IMR-90 (cell line): ENCODE measurements at regions not wholly inside any gene's neighbourhood (a gene's known extent, or its start where the extent isn't known, plus 50 kb on each side); places are given as distances from the start of the nearest gene placed in this dataset.

Experiments used
- ATAC-seq: fragments of 200-7000 bp; cut with Tn5 transposase; 2 replicates; pipeline ENCODE4 v1.9.1; 2020; ENCODE audit warnings: low read depth, mild to moderate bottlenecking, moderate library complexity
- BruUV-seq: library from RNA; stranded (reverse); fragments of 400-500 nt; replicated peaks from 2 replicates; lab custom pipeline; 2021; lab: Mats Ljungman, UMichigan
- CTCF ChIA-PET: fragments of 300-600 bp; formaldehyde crosslinking; extraction: SDS; loops from one replicate; lab custom pipeline; 2021; ENCODE audit warnings: antibody characterized with exemption; lab: Yijun Ruan, JAX
- POLR2A ChIA-PET: fragments of 300-600 bp; sonication (Branson Sonifier 250); formaldehyde crosslinking; loops from one replicate; lab custom pipeline; 2022; ENCODE audit warnings: antibody characterized with exemption; ENCODE audit not compliant: unreplicated experiment; lab: Charles Lee
- DNase-seq: peaks from one replicate; pipeline ENCODE4 v3.0.0; 2013
- H2AFZ ChIP-seq: replicated peaks from 2 replicates; pipeline ENCODE3; 2013; ENCODE audit warnings: low read length, mild to moderate bottlenecking; ENCODE audit not compliant: poor library complexity
- H2AK5ac ChIP-seq: 2 replicates; pipeline ENCODE4 v1.6.1; 2013; ENCODE audit warnings: low read depth, low read length, inconsistent platforms
- H2AK9ac ChIP-seq: replicated peaks from 2 replicates; pipeline ENCODE3; 2013; ENCODE audit warnings: mild to moderate bottlenecking, low read depth, low read length, moderate library complexity; ENCODE audit not compliant: poor library complexity
- H2BK120ac ChIP-seq: 2 replicates; pipeline ENCODE4 v1.6.1; 2013; ENCODE audit warnings: low read depth, low read length, inconsistent platforms
- H2BK15ac ChIP-seq: 3 replicates; pipeline ENCODE4 v1.6.1; 2013; ENCODE audit warnings: low read depth, low read length, inconsistent platforms
- H2BK20ac ChIP-seq: 2 replicates; pipeline ENCODE4 v1.6.1; 2013; ENCODE audit warnings: low read depth, mild to moderate bottlenecking, inconsistent platforms, low read length, moderate library complexity
- H2BK5ac ChIP-seq: 2 replicates; pipeline ENCODE4 v1.6.1; 2013; ENCODE audit warnings: mild to moderate bottlenecking, low read depth, low read length, inconsistent platforms; ENCODE audit not compliant: poor library complexity, severe bottlenecking
- H3K14ac ChIP-seq: replicated peaks from 2 replicates; pipeline ENCODE4 v1.6.1; 2013; ENCODE audit warnings: low read depth, low read length, inconsistent platforms
- H3K18ac ChIP-seq: 2 replicates; pipeline ENCODE4 v1.6.1; 2013; ENCODE audit warnings: low read depth, low read length, control low read depth
- H3K23ac ChIP-seq: 2 replicates; pipeline ENCODE4 v1.6.1; 2013; ENCODE audit warnings: low read depth, low read length, inconsistent platforms
- H3K27ac ChIP-seq: 2 replicates; pipeline ENCODE4 v1.5.1; 2013; ENCODE audit warnings: mild to moderate bottlenecking, control low read depth, low read length; ENCODE audit not compliant: insufficient read depth
- H3K27me3 ChIP-seq: 2 replicates; pipeline ENCODE4 v1.6.1; 2013; ENCODE audit warnings: low read length; ENCODE audit not compliant: control insufficient read depth, insufficient read depth
- H3K36me3 ChIP-seq: 2 replicates; pipeline ENCODE4 v1.6.1; 2013; ENCODE audit warnings: low read length, mixed read lengths; ENCODE audit not compliant: control insufficient read depth, insufficient read depth
- H3K4ac ChIP-seq: 2 replicates; pipeline ENCODE4 v1.6.1; 2013; ENCODE audit warnings: low read depth, low read length, inconsistent platforms
- H3K4me1 ChIP-seq: 2 replicates; pipeline ENCODE4 v1.6.1; 2013; ENCODE audit warnings: low read length, mixed read lengths; ENCODE audit not compliant: control insufficient read depth, insufficient read depth
- H3K4me2 ChIP-seq: 2 replicates; pipeline ENCODE4 v1.6.1; 2013; ENCODE audit warnings: low read depth, mild to moderate bottlenecking, control low read depth, low read length, moderate library complexity
- H3K4me3 ChIP-seq: 2 replicates; pipeline ENCODE4 v1.5.1; 2013; ENCODE audit warnings: low read depth, mild to moderate bottlenecking, control low read depth, low read length, moderate library complexity; ENCODE audit not compliant: insufficient read depth
- H3K56ac ChIP-seq: 2 replicates; pipeline ENCODE4 v1.6.1; 2013; ENCODE audit warnings: low read length, inconsistent platforms; ENCODE audit not compliant: insufficient read depth; ENCODE audit errors: extremely low read depth
- H3K79me1 ChIP-seq, 2 experiments: 2 replicates each; pipeline ENCODE4 v1.6.1; 2013; ENCODE audit warnings: low read length in 2 of 2, inconsistent platforms in 1 of 2, low read depth in 1 of 2
- H3K9ac ChIP-seq: 2 replicates; pipeline ENCODE4 v1.6.1; 2013; ENCODE audit warnings: low read depth, low read length, control low read depth
- H3K9me1 ChIP-seq: 2 replicates; pipeline ENCODE4 v1.6.1; 2013; ENCODE audit warnings: low read length, inconsistent platforms; ENCODE audit not compliant: insufficient read depth
- H3K9me3 ChIP-seq: 2 replicates; pipeline ENCODE4 v1.6.1; 2013; ENCODE audit warnings: low read length; ENCODE audit not compliant: control insufficient read depth, insufficient read depth
- H4K20me1 ChIP-seq: 2 replicates; pipeline ENCODE4 v1.6.1; 2013; ENCODE audit warnings: low read length, inconsistent platforms; ENCODE audit not compliant: insufficient read depth
- H4K5ac ChIP-seq: 2 replicates; pipeline ENCODE4 v1.6.1; 2013; ENCODE audit warnings: mild to moderate bottlenecking, low read depth, low read length, control low read depth
- H4K8ac ChIP-seq, 2 experiments: 2 replicates each; pipeline ENCODE4 v1.6.1; 2013; ENCODE audit warnings: low read depth in 2 of 2, low read length in 2 of 2, control low read depth in 1 of 2, inconsistent platforms in 1 of 2
- H4K91ac ChIP-seq: 2 replicates; pipeline ENCODE4 v1.6.1; 2013; ENCODE audit warnings: low read depth, low read length, inconsistent platforms; ENCODE audit not compliant: insufficient read depth
- BHLHE40 ChIP-seq: fragments of 150-350 bp; IDR thresholded peaks from 2 replicates; pipeline ENCODE4 v1.6.1; 2016; ENCODE audit warnings: mild to moderate bottlenecking, low read depth, low read length
- CHD1 ChIP-seq: IDR thresholded peaks from 2 replicates; pipeline ENCODE4 v1.6.1; 2012; ENCODE audit warnings: low read depth, low read length, improper control_type of control experiment
- CTCF ChIP-seq: conservative IDR thresholded peaks from 2 replicates; pipeline ENCODE4 v1.5.1; 2012; ENCODE audit warnings: mild to moderate bottlenecking, low read depth, low read length, improper control_type of control experiment
- FOS ChIP-seq: fragments of 150-350 bp; IDR thresholded peaks from 2 replicates; pipeline ENCODE4 v1.6.1; 2016; ENCODE audit warnings: low read depth, low read length
- MAFK ChIP-seq: IDR thresholded peaks from 2 replicates; pipeline ENCODE4 v1.6.1; 2012; ENCODE audit warnings: low read depth, low read length, improper control_type of control experiment
- MAZ ChIP-seq: IDR thresholded peaks from 2 replicates; pipeline ENCODE4 v1.6.1; 2012; ENCODE audit warnings: low read depth, mild to moderate bottlenecking, low read length, improper control_type of control experiment, moderate library complexity, borderline replicate concordance
- MXI1 ChIP-seq: IDR thresholded peaks from 2 replicates; pipeline ENCODE4 v1.6.1; 2012; ENCODE audit warnings: low read depth, mild to moderate bottlenecking, low read length, moderate library complexity, borderline replicate concordance
- NFE2L2 ChIP-seq: fragments of 150-350 bp; IDR thresholded peaks from 2 replicates; pipeline ENCODE4 v1.6.1; 2016; ENCODE audit warnings: low read depth, mild to moderate bottlenecking, low read length
- POLR2A ChIP-seq: IDR thresholded peaks from 2 replicates; pipeline ENCODE4 v1.6.1; 2012; ENCODE audit warnings: mild to moderate bottlenecking, low read depth, low read length
- RAD21 ChIP-seq: IDR thresholded peaks from 2 replicates; pipeline ENCODE4 v1.6.1; 2012; ENCODE audit warnings: low read length, improper control_type of control experiment
- RCOR1 ChIP-seq: IDR thresholded peaks from 2 replicates; pipeline ENCODE4 v1.6.1; 2012; ENCODE audit warnings: mild to moderate bottlenecking, low read length, improper control_type of control experiment; ENCODE audit not compliant: insufficient replicate concordance
- RFX5 ChIP-seq: IDR thresholded peaks from 2 replicates; pipeline ENCODE4 v1.8.0; 2012; ENCODE audit warnings: low read depth, mild to moderate bottlenecking, low read length, moderate library complexity
- SMC3 ChIP-seq: fragments of 150-350 bp; IDR thresholded peaks from 2 replicates; pipeline ENCODE4 v1.6.1; 2016; ENCODE audit warnings: low read depth, mild to moderate bottlenecking, antibody characterized with exemption, low read length, moderate library complexity
- WGBS, 2 experiments: methylation state at CpG; one replicate each; pipeline versions ENCODE4 v1.1.5 to v1.1.7; 2013; ENCODE audit warnings: missing lambda C conversion rate in 2 of 2; ENCODE audit not compliant: insufficient read length in 1 of 2; ENCODE audit errors: extremely low coverage in 2 of 2; 5-methylcytosine and 5-hydroxymethylcytosine counted together
- dilution Hi-C: fragments of 300-500 bp; cut with HindIII; formaldehyde crosslinking; loops from one replicate; pipeline ENCODE4 v1.14.3; 2018; ENCODE audit warnings: low sequenced_read_pairs; ENCODE audit not compliant: unreplicated experiment
- in situ Hi-C: fragments of 300-500 bp; cut with MboI; formaldehyde crosslinking; loops from 3 replicates; pipeline ENCODE4 v1.14.3; 2019; ENCODE audit warnings: low sequenced_read_pairs, inconsistent platforms, mixed read lengths
- intact Hi-C: fragments of 100-400 bp; cut with micrococcal nuclease; formaldehyde crosslinking; loops from 2 replicates; pipeline ENCODE4 v1.10.0; 2022
- TF ChIP-seq, protein P1 (sequence below): fragments of 150-350 bp; IDR thresholded peaks from 2 replicates; pipeline ENCODE4 v1.6.1; 2017; ENCODE audit warnings: mild to moderate bottlenecking, antibody characterized with exemption, low read length, low read depth
- TF ChIP-seq, protein P2 (sequence below): fragments of 150-350 bp; IDR thresholded peaks from 2 replicates; pipeline ENCODE4 v1.6.1; 2016; ENCODE audit warnings: low read depth, mild to moderate bottlenecking, low read length, moderate library complexity, borderline replicate concordance

GRCh38 chr21:17903929-17904639, 84.9 kb upstream of the C21orf91 start:
- Histone ChIP-seq H4K8ac (no peak overlapping the region), H3K18ac (no peak overlapping the region), H2AFZ (no peak overlapping the region), H3K36me3 (no peaks in the 10 kb centered on the region), H3K4ac (no peak overlapping the region), H2AK9ac (no peak overlapping the region), H3K4me3 (no peak overlapping the region), H3K9ac (no peak overlapping the region), H4K20me1 (no peaks in the 10 kb centered on the region), H2BK5ac (no peak overlapping the region), H3K4me2 (no peak overlapping the region), H3K9me3 (no peaks in the 10 kb centered on the region), H3K27me3 (peaks cover 6% of the 10 kb centered on the region; the same call in 1 of the 2 replicates), H2BK120ac (no peak overlapping the region), H3K4me1 (no peaks in the 10 kb centered on the region), H4K91ac (no peak overlapping the region), H3K23ac (no peak overlapping the region), H3K27ac (no peak overlapping the region), H3K14ac (no peak overlapping the region), H3K79me1 (no peaks in the 10 kb centered on the region), H2BK15ac (no peak overlapping the region), H2AK5ac (no peak overlapping the region), H2BK20ac (no peak overlapping the region), H3K9me1 (no peaks in the 10 kb centered on the region), H3K56ac (no peak overlapping the region), H4K5ac (no peak overlapping the region)
- no CpG with 5 or more reads among the region's 10 CpGs for WGBS, 2 experiments
- ChIA-PET POLR2A (no interaction called here), CTCF (interaction anchor here (0.6 to 1.0 kb wide), 5 partner anchors 85 to 225 kb away, joined by 3 to 4 read pairs (median 3); no protein-coding TSS in a partner anchor)
- DNase-seq (no peak), ATAC-seq (no peak)
- dilution Hi-C loops (no loop called here), in situ Hi-C loops (loop anchor here (5.0 kb wide), 1 partner anchor 227 kb away; no protein-coding TSS in a partner anchor), intact Hi-C loops (loop anchor here (1.0 kb wide), 2 partner anchors 85 to 225 kb away; partner anchors contain the start of gene C21orf91)
- TF ChIP-seq MAZ (no peak), POLR2A (no peak), CHD1 (no peak), BHLHE40 (no peak), MXI1 (no peak), MAFK (no peak), RCOR1 (no peak), RFX5 (no peak), FOS (no peak), RAD21 (no peak), NFE2L2 (no peak), CTCF (no peak), SMC3 (no peak)
- TF ChIP-seq, protein P1, sequence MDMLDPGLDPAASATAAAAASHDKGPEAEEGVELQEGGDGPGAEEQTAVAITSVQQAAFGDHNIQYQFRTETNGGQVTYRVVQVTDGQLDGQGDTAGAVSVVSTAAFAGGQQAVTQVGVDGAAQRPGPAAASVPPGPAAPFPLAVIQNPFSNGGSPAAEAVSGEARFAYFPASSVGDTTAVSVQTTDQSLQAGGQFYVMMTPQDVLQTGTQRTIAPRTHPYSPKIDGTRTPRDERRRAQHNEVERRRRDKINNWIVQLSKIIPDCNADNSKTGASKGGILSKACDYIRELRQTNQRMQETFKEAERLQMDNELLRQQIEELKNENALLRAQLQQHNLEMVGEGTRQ = no peak; the same call in 1 of the 2 replicates
- TF ChIP-seq, protein P2, sequence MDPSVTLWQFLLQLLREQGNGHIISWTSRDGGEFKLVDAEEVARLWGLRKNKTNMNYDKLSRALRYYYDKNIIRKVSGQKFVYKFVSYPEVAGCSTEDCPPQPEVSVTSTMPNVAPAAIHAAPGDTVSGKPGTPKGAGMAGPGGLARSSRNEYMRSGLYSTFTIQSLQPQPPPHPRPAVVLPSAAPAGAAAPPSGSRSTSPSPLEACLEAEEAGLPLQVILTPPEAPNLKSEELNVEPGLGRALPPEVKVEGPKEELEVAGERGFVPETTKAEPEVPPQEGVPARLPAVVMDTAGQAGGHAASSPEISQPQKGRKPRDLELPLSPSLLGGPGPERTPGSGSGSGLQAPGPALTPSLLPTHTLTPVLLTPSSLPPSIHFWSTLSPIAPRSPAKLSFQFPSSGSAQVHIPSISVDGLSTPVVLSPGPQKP = no peak
- BruUV-seq = no TSS peak
